ENCODE measurements at regions not wholly inside any gene's neighbourhood (a gene's known extent, or its start where the extent isn't known, plus 50 kb on each side); places are given as distances from the start of the nearest gene placed in this dataset.
"Not testable (repeated sequence)": the region's sequence is repeated elsewhere in the genome, so short reads cannot be mapped to it uniquely, and the experiment has no call there.

- Mint-ChIP-seq H3K27ac (no peak overlapping the region), H3K4me1 (no peaks in the 10 kb centered on the region), H3K27me3 (no peaks in the 10 kb centered on the region), H3K36me3 (ENCODE audit: low read depth) (no peaks in the 10 kb centered on the region), H3K9me3 (no peaks in the 10 kb centered on the region), H3K4me3 (no peak overlapping the region)
- no peak for DNase-seq
- intact Hi-C loops (cut with micrococcal nuclease): no loop called here
Measured at GRCh38 chr2:41187376-41188122, 735.7 kb upstream of the SLC8A1 start.

- Mint-ChIP-seq H3K36me3 (ENCODE audit: low read depth) (no peaks in the 10 kb centered on the region), H3K27me3 (no peaks in the 10 kb centered on the region), H3K4me1 (no peaks in the 10 kb centered on the region), H3K27ac (no peak overlapping the region), H3K9me3 (no peaks in the 10 kb centered on the region), H3K4me3 (no peak overlapping the region)
- DNase-seq: no peak
- intact Hi-C loops (cut with micrococcal nuclease): no loop called here
Measured at GRCh38 chr2:41194230-41194629, 742.3 kb upstream of the SLC8A1 start.

GRCh38 chr2:41197781-41198180 lies 745.9 kb upstream of the SLC8A1 start:
- Mint-ChIP-seq H3K4me3 (no peak overlapping the region), H3K27me3 (no peaks in the 10 kb centered on the region), H3K27ac (no peak overlapping the region), H3K9me3 (no peaks in the 10 kb centered on the region), H3K36me3 (ENCODE audit: low read depth) (no peaks in the 10 kb centered on the region), H3K4me1 (no peaks in the 10 kb centered on the region)
- intact Hi-C loops (cut with micrococcal nuclease): no loop called here
- no peak for DNase-seq

GRCh38 chr2:41199334-41199733 lies 747.4 kb upstream of the SLC8A1 start:
- H3K9me3 Mint-ChIP-seq: no peaks in the 10 kb centered on the region
- intact Hi-C loops (cut with micrococcal nuclease): no loop called here
- no peaks in the 10 kb centered on the region for H3K27me3 Mint-ChIP-seq
- DNase-seq: no peak
- no peak overlapping the region for H3K4me3 Mint-ChIP-seq
- H3K36me3 Mint-ChIP-seq (ENCODE audit: low read depth): no peaks in the 10 kb centered on the region
- no peak overlapping the region for H3K27ac Mint-ChIP-seq
- H3K4me1 Mint-ChIP-seq: no peaks in the 10 kb centered on the region

- Mint-ChIP-seq H3K27ac (no peak overlapping the region), H3K4me1 (no peaks in the 10 kb centered on the region), H3K4me3 (no peak overlapping the region), H3K36me3 (ENCODE audit: low read depth) (no peaks in the 10 kb centered on the region), H3K9me3 (no peaks in the 10 kb centered on the region), H3K27me3 (no peaks in the 10 kb centered on the region)
- DNase-seq: no peak
- intact Hi-C loops (cut with micrococcal nuclease): no loop called here
Measured at GRCh38 chr2:41204315-41204714, 752.4 kb upstream of the SLC8A1 start.

- Mint-ChIP-seq H3K4me1 (no peaks in the 10 kb centered on the region), H3K9me3 (no peaks in the 10 kb centered on the region)
Measured at GRCh38 chr2:41206004-41206403, 754.1 kb upstream of the SLC8A1 start.

GRCh38 chr2:41207578-41207977 lies 755.7 kb upstream of the SLC8A1 start:
- intact Hi-C loops (cut with micrococcal nuclease): no loop called here
- Mint-ChIP-seq H3K36me3 (ENCODE audit: low read depth) (no peaks in the 10 kb centered on the region), H3K27ac (no peak overlapping the region), H3K4me3 (no peak overlapping the region), H3K9me3 (no peaks in the 10 kb centered on the region), H3K27me3 (no peaks in the 10 kb centered on the region), H3K4me1 (no peaks in the 10 kb centered on the region)
- no peak for DNase-seq

More at GRCh38 chr2:41206004-41206403, 754.1 kb upstream of the SLC8A1 start:
- intact Hi-C loops (cut with micrococcal nuclease): no loop called here
- DNase-seq: no peak
- Mint-ChIP-seq H3K36me3 (ENCODE audit: low read depth) (no peaks in the 10 kb centered on the region), H3K4me3 (no peak overlapping the region), H3K27ac (no peak overlapping the region), H3K27me3 (no peaks in the 10 kb centered on the region)

- H3K9me3 Mint-ChIP-seq; intact Hi-C loops (cut with micrococcal nuclease); H3K36me3 Mint-ChIP-seq (ENCODE audit: low read depth); H3K4me3 Mint-ChIP-seq; H3K4me1 Mint-ChIP-seq; DNase-seq; H3K27me3 Mint-ChIP-seq; H3K27ac Mint-ChIP-seq: not testable (repeated sequence)
Measured at GRCh38 chr2:41210030-41210429, 758.1 kb upstream of the SLC8A1 start.

- no peak overlapping the region for H3K27ac Mint-ChIP-seq
- no peaks in the 10 kb centered on the region for H3K36me3 Mint-ChIP-seq (ENCODE audit: low read depth)
- no peaks in the 10 kb centered on the region for H3K9me3 Mint-ChIP-seq
- no peak overlapping the region for H3K4me3 Mint-ChIP-seq
- no peaks in the 10 kb centered on the region for H3K4me1 Mint-ChIP-seq
- intact Hi-C loops (cut with micrococcal nuclease): no loop called here
- no peak for DNase-seq
- no peaks in the 10 kb centered on the region for H3K27me3 Mint-ChIP-seq
Measured at GRCh38 chr2:41216978-41217377, 765.1 kb upstream of the SLC8A1 start.

- H3K27ac Mint-ChIP-seq: no peak overlapping the region
- no peaks in the 10 kb centered on the region for H3K36me3 Mint-ChIP-seq (ENCODE audit: low read depth)
- H3K9me3 Mint-ChIP-seq: no peaks in the 10 kb centered on the region
- H3K4me3 Mint-ChIP-seq: no peak overlapping the region
- no peaks in the 10 kb centered on the region for H3K27me3 Mint-ChIP-seq
- intact Hi-C loops (cut with micrococcal nuclease): no loop called here
- H3K4me1 Mint-ChIP-seq: no peaks in the 10 kb centered on the region
- no peak for DNase-seq
Measured at GRCh38 chr2:41222593-41222992, 770.7 kb upstream of the SLC8A1 start.

- Mint-ChIP-seq H3K36me3 (ENCODE audit: low read depth) (no peaks in the 10 kb centered on the region), H3K9me3 (no peaks in the 10 kb centered on the region), H3K4me1 (no peaks in the 10 kb centered on the region), H3K27me3 (no peaks in the 10 kb centered on the region), H3K4me3 (no peak overlapping the region), H3K27ac (no peak overlapping the region)
- intact Hi-C loops (cut with micrococcal nuclease): no loop called here
- no peak for DNase-seq
Measured at GRCh38 chr2:41234093-41234492, 782.2 kb upstream of the SLC8A1 start.

GRCh38 chr2:41241325-41242000 lies 789.6 kb upstream of the SLC8A1 start:
- H3K36me3 Mint-ChIP-seq (ENCODE audit: low read depth): no peaks in the 10 kb centered on the region
- H3K4me3 Mint-ChIP-seq: no peak overlapping the region
- no peak overlapping the region for H3K27ac Mint-ChIP-seq
- no peaks in the 10 kb centered on the region for H3K4me1 Mint-ChIP-seq
- no peak for DNase-seq
- intact Hi-C loops (cut with micrococcal nuclease): no loop called here
- no peaks in the 10 kb centered on the region for H3K9me3 Mint-ChIP-seq
- no peaks in the 10 kb centered on the region for H3K27me3 Mint-ChIP-seq

GRCh38 chr2:41242001-41242331 lies 790.1 kb upstream of the SLC8A1 start:
- H3K9me3 Mint-ChIP-seq: no peaks in the 10 kb centered on the region
- no peaks in the 10 kb centered on the region for H3K27me3 Mint-ChIP-seq
- H3K4me3 Mint-ChIP-seq: no peak overlapping the region
- no peaks in the 10 kb centered on the region for H3K36me3 Mint-ChIP-seq (ENCODE audit: low read depth)
- H3K27ac Mint-ChIP-seq: no peak overlapping the region
- no peaks in the 10 kb centered on the region for H3K4me1 Mint-ChIP-seq
- intact Hi-C loops (cut with micrococcal nuclease): no loop called here
- no peak for DNase-seq

GRCh38 chr2:41267929-41268659 lies 779.7 kb upstream of the PKDCC start:
- H3K9me3 Mint-ChIP-seq: peaks cover 3% of the 10 kb centered on the region
- H3K4me1 Mint-ChIP-seq: no peaks in the 10 kb centered on the region
- no peaks in the 10 kb centered on the region for H3K36me3 Mint-ChIP-seq (ENCODE audit: low read depth)
- no peaks in the 10 kb centered on the region for H3K27me3 Mint-ChIP-seq
- H3K27ac Mint-ChIP-seq: no peak overlapping the region
- H3K4me3 Mint-ChIP-seq: no peak overlapping the region
- intact Hi-C loops (cut with micrococcal nuclease): no loop called here
- DNase-seq: no peak

Measured in activated CD4-positive, alpha-beta T cell treated with anti-CD3 and anti-CD28 coated beads, Interleukin-2, amount 10 ng/mL, durations not matched to agents 24 days and 14 days (primary cell).